Endodermal cell (in vitro differentiated cells): ENCODE measurements at regions not wholly inside any gene's neighbourhood (a gene's known extent, or its start where the extent isn't known, plus 50 kb on each side); places are given as distances from the start of the nearest gene placed in this dataset.

Experiments
- DNase-seq: peaks from one replicate; pipeline ENCODE4 v3.0.0-alpha.2; 2017
- H3K27ac ChIP-seq: 2 replicates; pipeline ENCODE4 v1.5.1; 2013; ENCODE audit warnings: mild to moderate bottlenecking, low read depth, low read length, moderate library complexity
- H3K27me3 ChIP-seq: 2 replicates; pipeline ENCODE4 v1.6.1; 2013; ENCODE audit warnings: mild to moderate bottlenecking, low read length, moderate library complexity; ENCODE audit not compliant: insufficient read depth, control insufficient read depth, poor library complexity, severe bottlenecking
- H3K36me3 ChIP-seq: 2 replicates; pipeline ENCODE4 v1.7.0; 2013; ENCODE audit warnings: mild to moderate bottlenecking, low read length, moderate library complexity; ENCODE audit not compliant: control insufficient read depth, insufficient read depth
- H3K4me1 ChIP-seq: one replicate; pipeline ENCODE4 v1.7.0; 2013; ENCODE audit warnings: low read length; ENCODE audit not compliant: control insufficient read depth, insufficient read depth
- H3K4me3 ChIP-seq: 2 replicates; pipeline ENCODE4 v1.5.1; 2013; ENCODE audit warnings: mild to moderate bottlenecking, low read length, moderate library complexity
- H3K9ac ChIP-seq: 2 replicates; pipeline ENCODE4 v1.6.1; 2013; ENCODE audit warnings: mild to moderate bottlenecking, low read length, moderate library complexity; ENCODE audit not compliant: poor library complexity, severe bottlenecking; ENCODE audit errors: extremely low read depth
- H3K9me3 ChIP-seq: 2 replicates; pipeline ENCODE4 v1.6.1; 2013; ENCODE audit warnings: mild to moderate bottlenecking, low read length, moderate library complexity; ENCODE audit not compliant: control insufficient read depth
- H3K27ac Mint-ChIP-seq: 2 replicates; pipeline ENCODE4 v1.8.0; 2020; ENCODE audit warnings: mixed read lengths
- H3K27me3 Mint-ChIP-seq: 2 replicates; pipeline ENCODE4 v1.8.0; 2021; ENCODE audit warnings: mild to moderate bottlenecking, mixed read lengths; ENCODE audit not compliant: insufficient read depth
- H3K36me3 Mint-ChIP-seq: 2 replicates; pipeline ENCODE4 v1.8.0; 2020; ENCODE audit warnings: low read depth, mixed read lengths
- H3K4me1 Mint-ChIP-seq: 2 replicates; pipeline ENCODE4 v1.8.0; 2020; ENCODE audit warnings: mixed read lengths
- H3K4me3 Mint-ChIP-seq: 2 replicates; pipeline ENCODE4 v1.8.0; 2020; ENCODE audit warnings: mild to moderate bottlenecking, moderate library complexity, mixed read lengths
- H3K9me3 Mint-ChIP-seq: 2 replicates; pipeline ENCODE4 v1.8.0; 2020; ENCODE audit warnings: mild to moderate bottlenecking, mixed read lengths
- WGBS, 2 experiments: methylation state at CpG; one replicate each; pipeline versions ENCODE4 v1.1.5 to v1.1.7; 2013; ENCODE audit warnings: missing lambda C conversion rate in 2 of 2, mixed read lengths in 1 of 2; ENCODE audit not compliant: insufficient coverage in 1 of 2, insufficient read length in 1 of 2; 5-methylcytosine and 5-hydroxymethylcytosine counted together
- TF ChIP-seq, protein P1 (sequence below): fragments of 200-600 bp; sonication (generic); conservative IDR thresholded peaks from 2 replicates; pipeline ENCODE4 v1.5.0; 2021; ENCODE audit warnings: antibody characterized with exemption, mild to moderate bottlenecking

DNA sequence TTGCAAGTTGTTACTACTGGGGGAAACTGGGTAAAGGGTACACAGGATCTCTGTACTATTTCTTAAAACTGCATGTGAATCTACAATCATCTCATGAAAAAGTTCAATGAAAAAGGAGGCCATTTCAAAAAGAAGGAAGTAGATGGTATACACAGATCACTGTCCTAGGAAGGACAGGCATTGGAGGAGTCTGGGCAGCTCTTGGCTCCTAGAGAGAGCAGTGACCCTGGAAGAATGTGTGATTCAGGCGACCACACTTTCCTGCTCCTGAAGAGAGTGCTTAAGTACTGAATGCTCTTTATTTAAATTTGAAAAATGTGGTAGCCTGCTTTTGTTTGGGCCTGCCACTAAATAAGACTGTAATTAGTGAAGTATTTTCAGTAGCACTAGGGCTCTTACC is 318.1 kb upstream of the CASK start:
- H3K27ac Mint-ChIP-seq: no peak overlapping the region
- Histone ChIP-seq H3K4me1 (no peaks in the 10 kb centered on the region), H3K36me3 (no peaks in the 10 kb centered on the region), H3K27ac (no peak overlapping the region), H3K9ac (no peak overlapping the region), H3K4me3 (no peak overlapping the region), H3K27me3 (no peaks in the 10 kb centered on the region), H3K9me3 (no peaks in the 10 kb centered on the region)
- no peaks in the 10 kb centered on the region for H3K36me3 Mint-ChIP-seq
- peaks cover 32% of the 10 kb centered on the region for H3K9me3 Mint-ChIP-seq
- no peaks in the 10 kb centered on the region for H3K27me3 Mint-ChIP-seq
- H3K4me1 Mint-ChIP-seq: peaks cover 9% of the 10 kb centered on the region
- TF ChIP-seq, protein P1, sequence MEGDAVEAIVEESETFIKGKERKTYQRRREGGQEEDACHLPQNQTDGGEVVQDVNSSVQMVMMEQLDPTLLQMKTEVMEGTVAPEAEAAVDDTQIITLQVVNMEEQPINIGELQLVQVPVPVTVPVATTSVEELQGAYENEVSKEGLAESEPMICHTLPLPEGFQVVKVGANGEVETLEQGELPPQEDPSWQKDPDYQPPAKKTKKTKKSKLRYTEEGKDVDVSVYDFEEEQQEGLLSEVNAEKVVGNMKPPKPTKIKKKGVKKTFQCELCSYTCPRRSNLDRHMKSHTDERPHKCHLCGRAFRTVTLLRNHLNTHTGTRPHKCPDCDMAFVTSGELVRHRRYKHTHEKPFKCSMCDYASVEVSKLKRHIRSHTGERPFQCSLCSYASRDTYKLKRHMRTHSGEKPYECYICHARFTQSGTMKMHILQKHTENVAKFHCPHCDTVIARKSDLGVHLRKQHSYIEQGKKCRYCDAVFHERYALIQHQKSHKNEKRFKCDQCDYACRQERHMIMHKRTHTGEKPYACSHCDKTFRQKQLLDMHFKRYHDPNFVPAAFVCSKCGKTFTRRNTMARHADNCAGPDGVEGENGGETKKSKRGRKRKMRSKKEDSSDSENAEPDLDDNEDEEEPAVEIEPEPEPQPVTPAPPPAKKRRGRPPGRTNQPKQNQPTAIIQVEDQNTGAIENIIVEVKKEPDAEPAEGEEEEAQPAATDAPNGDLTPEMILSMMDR: no peak
- DNase-seq: no peak
- H3K4me3 Mint-ChIP-seq: no peak overlapping the region
- WGBS, 2 experiments: 62% methylated on average over 1 of the region's 1 CpG; no CpG with 5 or more reads in 1 of the 2 experiments

DNA sequence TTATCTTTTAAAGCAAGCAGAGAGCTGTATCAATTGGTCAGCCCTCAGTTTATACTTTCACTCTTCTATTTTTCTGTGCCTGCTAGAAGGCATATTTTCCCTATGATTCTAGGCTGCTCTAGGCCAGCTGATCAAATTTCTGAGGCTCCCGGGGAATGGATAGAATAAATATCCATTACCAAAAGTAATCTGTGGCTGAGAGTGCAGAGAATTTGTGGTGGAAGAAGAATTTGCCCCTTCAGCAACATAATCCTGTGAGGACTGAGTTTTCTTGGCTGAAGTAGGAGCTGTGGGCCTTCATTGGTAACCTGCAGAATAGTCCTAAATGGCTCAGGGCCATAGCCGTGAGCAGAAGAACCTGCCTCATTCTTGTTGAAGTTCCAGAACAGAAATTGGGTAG is 314.6 kb upstream of the CASK start:
- Mint-ChIP-seq H3K9me3 (peaks cover 39% of the 10 kb centered on the region), H3K4me1 (peaks cover 7% of the 10 kb centered on the region), H3K27ac (no peak overlapping the region)

DNA sequence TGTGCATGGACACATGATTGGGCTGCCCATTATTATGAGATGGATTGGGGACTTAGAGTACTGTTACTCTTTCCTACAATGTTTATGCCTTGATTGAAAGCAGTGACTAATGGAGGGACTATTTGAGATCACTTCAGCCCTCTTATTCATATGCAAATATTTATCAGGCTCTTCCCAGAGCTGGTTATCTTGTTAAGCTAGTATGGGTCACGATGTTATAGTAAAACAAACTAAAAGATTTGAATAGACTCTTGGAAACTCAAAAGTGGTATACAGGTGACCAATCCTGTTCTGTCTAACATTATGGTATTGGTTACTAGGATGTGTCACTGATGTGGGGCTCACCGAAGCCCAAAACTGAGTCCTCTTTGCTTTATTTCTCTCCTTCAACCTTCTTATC is 306.2 kb upstream of the CASK start:
- H3K4me1 ChIP-seq: no peaks in the 10 kb centered on the region
- H3K4me3 ChIP-seq: no peak overlapping the region
- TF ChIP-seq, protein P1: no peak
- Mint-ChIP-seq H3K4me3 (no peak overlapping the region), H3K27me3 (no peaks in the 10 kb centered on the region), H3K9me3 (peaks cover 50% of the 10 kb centered on the region), H3K4me1 (no peaks in the 10 kb centered on the region), H3K36me3 (no peaks in the 10 kb centered on the region), H3K27ac (no peak overlapping the region)
- H3K9me3 ChIP-seq: peaks cover 6% of the 10 kb centered on the region
- no peak for DNase-seq
- no peak overlapping the region for H3K27ac ChIP-seq
- no peak overlapping the region for H3K9ac ChIP-seq
- no peaks in the 10 kb centered on the region for H3K27me3 ChIP-seq
- WGBS, 2 experiments: 56% methylated on average over 1 of the region's 2 CpGs; no CpG with 5 or more reads in 1 of the 2 experiments
- no peaks in the 10 kb centered on the region for H3K36me3 ChIP-seq

More for the DNA sequence above, 314.6 kb upstream of the CASK start:
- no peaks in the 10 kb centered on the region for H3K36me3 Mint-ChIP-seq
- Histone ChIP-seq H3K4me1 (no peaks in the 10 kb centered on the region), H3K36me3 (no peaks in the 10 kb centered on the region), H3K9me3 (no peaks in the 10 kb centered on the region), H3K9ac (no peak overlapping the region), H3K27me3 (no peaks in the 10 kb centered on the region), H3K27ac (no peak overlapping the region), H3K4me3 (no peak overlapping the region)
- 80% methylated on average over 2 of the region's 2 CpGs; no CpG with 5 or more reads in 1 of the 2 experiments for WGBS, 2 experiments
- no peaks in the 10 kb centered on the region for H3K27me3 Mint-ChIP-seq
- DNase-seq: no peak
- TF ChIP-seq, protein P1: no peak
- H3K4me3 Mint-ChIP-seq: no peak overlapping the region
